ENCODE measurements at regions not wholly inside any gene's neighbourhood (a gene's known extent, or its start where the extent isn't known, plus 50 kb on each side); places are given as distances from the start of the nearest gene placed in this dataset.

GRCh38 chr10:130862122-130862521 lies 449.4 kb downstream of the TCERG1L start:
- TF ChIP-seq CTCF (IDR thresholded peaks at IDR 0.05) (no peak), POLR2A (IDR thresholded peaks at IDR 0.05) (no peak)
